HPDE6-E6E7 (cell line): ENCODE measurements at regions not wholly inside any gene's neighbourhood (a gene's known extent, or its start where the extent isn't known, plus 50 kb on each side); places are given as distances from the start of the nearest gene placed in this dataset.
"Not testable (repeated sequence)": the region's sequence is repeated elsewhere in the genome, so short reads cannot be mapped to it uniquely, and the experiment has no call there.

ENCODE experiments used
- DNase-seq: peaks from one replicate; pipeline ENCODE4 v3.0.0; 2011; ENCODE audit warnings: missing footprints; ENCODE audit errors: extremely low spot score

GRCh38 chr1:82153752-82154151 is 353.0 kb downstream of the ADGRL2 start:
- DNase-seq: no peak

GRCh38 chr1:82153272-82153629 is 352.5 kb downstream of the ADGRL2 start:
- DNase-seq: no peak

- DNase-seq: no peak
Measured at GRCh38 chr1:82152356-82153271, 351.9 kb downstream of the ADGRL2 start.

GRCh38 chr1:82145656-82146055 is 344.9 kb downstream of the ADGRL2 start:
- no peak for DNase-seq

- no peak for DNase-seq
Measured at GRCh38 chr1:82143108-82143833, 342.5 kb downstream of the ADGRL2 start.

GRCh38 chr1:82141390-82141789 is 340.7 kb downstream of the ADGRL2 start:
- no peak for DNase-seq

- no peak for DNase-seq
Measured at GRCh38 chr1:82139751-82140468, 339.2 kb downstream of the ADGRL2 start.

GRCh38 chr1:82136351-82136750 is 335.6 kb downstream of the ADGRL2 start:
- not testable (repeated sequence) for DNase-seq

- no peak for DNase-seq
Measured at GRCh38 chr1:82125866-82126265, 325.1 kb downstream of the ADGRL2 start.

- DNase-seq: no peak
Measured at GRCh38 chr1:82125119-82125518, 324.4 kb downstream of the ADGRL2 start.

GRCh38 chr1:82121421-82121820 is 320.7 kb downstream of the ADGRL2 start:
- no peak for DNase-seq

GRCh38 chr1:82116105-82116504 is 315.4 kb downstream of the ADGRL2 start:
- no peak for DNase-seq

- no peak for DNase-seq
Measured at GRCh38 chr1:82114887-82115286, 314.2 kb downstream of the ADGRL2 start.

GRCh38 chr1:82110366-82111254 is 309.9 kb downstream of the ADGRL2 start:
- DNase-seq: no peak

GRCh38 chr1:82108843-82109242 is 308.1 kb downstream of the ADGRL2 start:
- no peak for DNase-seq

GRCh38 chr1:82106672-82107071 is 305.9 kb downstream of the ADGRL2 start:
- no peak for DNase-seq

GRCh38 chr1:82099170-82099569 is 298.4 kb downstream of the ADGRL2 start:
- DNase-seq: no peak

GRCh38 chr1:82094136-82094535 is 293.4 kb downstream of the ADGRL2 start:
- DNase-seq: no peak

GRCh38 chr1:82091729-82092128 is 291.0 kb downstream of the ADGRL2 start:
- DNase-seq: no peak

GRCh38 chr1:82091265-82091664 is 290.5 kb downstream of the ADGRL2 start:
- DNase-seq: no peak

- DNase-seq: peak; percentile 4
Measured at GRCh38 chr1:82090104-82090503, 289.4 kb downstream of the ADGRL2 start.
